VCaP (cell line): ENCODE measurements at regions not wholly inside any gene's neighbourhood (a gene's known extent, or its start where the extent isn't known, plus 50 kb on each side); places are given as distances from the start of the nearest gene placed in this dataset.

ENCODE experiments used
- H3K27ac ChIP-seq: fragments of 450-650 bp; 2 replicates; pipeline ENCODE4 v1.5.1; 2017
- CTCF ChIP-seq: fragments of 450-650 bp; conservative IDR thresholded peaks from 2 replicates; pipeline ENCODE4 v1.5.1; 2017; ENCODE audit warnings: mild to moderate bottlenecking, moderate library complexity

- TF ChIP-seq CTCF, result no peak
- H3K27ac ChIP-seq, result no peak overlapping the region
Observed at GRCh38 chr1:218502383-218502782, 157.2 kb downstream of the TGFB2 start.

GRCh38 chr1:218503102-218503501, 158.0 kb downstream of the TGFB2 start:
- H3K27ac ChIP-seq, result no peak overlapping the region
- no peak for TF ChIP-seq CTCF

- no peak for TF ChIP-seq CTCF
- no peak overlapping the region for H3K27ac ChIP-seq
Observed at GRCh38 chr1:218507355-218508002, 162.3 kb downstream of the TGFB2 start.

GRCh38 chr1:218510153-218510772, 165.1 kb downstream of the TGFB2 start:
- no peak for TF ChIP-seq CTCF
- H3K27ac ChIP-seq, result no peak overlapping the region

- no peak for TF ChIP-seq CTCF
- H3K27ac ChIP-seq, result no peak overlapping the region
Observed at GRCh38 chr1:218513328-218513727, 168.2 kb downstream of the TGFB2 start.

- no peak overlapping the region for H3K27ac ChIP-seq
Observed at GRCh38 chr1:218514689-218515088, 169.6 kb downstream of the TGFB2 start.

GRCh38 chr1:218516526-218516925, 171.4 kb downstream of the TGFB2 start:
- TF ChIP-seq CTCF, result no peak

More at GRCh38 chr1:218514689-218515088, 169.6 kb downstream of the TGFB2 start:
- TF ChIP-seq CTCF, result no peak

More at GRCh38 chr1:218516526-218516925, 171.4 kb downstream of the TGFB2 start:
- no peak overlapping the region for H3K27ac ChIP-seq
